Right lobe of liver (tissue), 6 donors: ENCODE measurements at regions not wholly inside any gene's neighbourhood (a gene's known extent, or its start where the extent isn't known, plus 50 kb on each side); places are given as distances from the start of the nearest gene placed in this dataset.

ENCODE experiments used
- ATAC-seq, 4 donors: fragments of 200-7000 bp; cut with Tn5 transposase; one replicate each; pipeline ENCODE4 v1.9.1; 2020; ENCODE audit warnings: mild to moderate bottlenecking in 4 of 4, moderate library complexity in 4 of 4
- DNase-seq, 3 donors: peaks; one replicate each; pipeline ENCODE4 v3.0.0-alpha.2; 2020
- H3K27ac ChIP-seq, 3 donors: fragments of 200-600 bp; one replicate each; pipeline ENCODE4 v1.8.0; 2022
- H3K27me3 ChIP-seq, 2 donors: fragments of 200-600 bp; one replicate each; pipeline ENCODE4 v1.8.0; 2022
- H3K36me3 ChIP-seq, 4 donors: fragments of 200-600 bp; sonication (generic) in 1 of 4; one replicate each; pipeline versions ENCODE4 v1.5.1 to v1.8.0; 2017 to 2022; ENCODE audit warnings: control low read depth in 1 of 4
- H3K4me1 ChIP-seq, 4 donors: fragments of 200-600 bp; sonication (generic) in 1 of 4; one replicate each; pipeline versions ENCODE4 v1.5.1 to v1.8.0; 2017 to 2022; ENCODE audit warnings: control low read depth in 1 of 4
- H3K4me3 ChIP-seq, 3 donors: fragments of 200-600 bp; one replicate each; pipeline ENCODE4 v1.8.0; 2022
- H3K9me3 ChIP-seq, 4 donors: fragments of 200-600 bp; sonication (generic) in 1 of 4; one replicate each; pipeline versions ENCODE4 v1.5.1 to v1.8.0; 2017 to 2022; ENCODE audit warnings: control low read depth in 1 of 4
- POLR2A ChIP-seq: fragments of 450-650 bp; IDR thresholded peaks from one replicate; pipeline ENCODE4 v1.6.1; 2017; ENCODE audit warnings: antibody characterized with exemption, mild to moderate bottlenecking
- WGBS: methylation state at CpG from one replicate; pipeline ENCODE4 v1.1.6; 2018; ENCODE audit warnings: low coverage, low lambda C conversion rate; ENCODE audit not compliant: insufficient coverage; ENCODE audit errors: missing lambda C conversion rate; 5-methylcytosine and 5-hydroxymethylcytosine counted together
- intact Hi-C, 2 donors: fragments of 100-400 bp; cut with DNase I; formaldehyde crosslinking; loops; one replicate each; pipeline versions ENCODE4 v1.11.2 to v1.14.1; 2022
- TF ChIP-seq, protein P1 (sequence below), 4 donors: fragments of 200-600 bp in 3 of 4; fragments of 450-650 bp in 1 of 4; IDR thresholded peaks; one replicate each; pipeline versions ENCODE4 v1.5.1 to v1.8.0; 2016 to 2022; ENCODE audit warnings: antibody characterized with exemption in 4 of 4, mild to moderate bottlenecking in 2 of 4
- donor health status: DM: no; HTN: yes; CAD: no.
- donor health status: DM: no; HTN: no; CAD: no.
- donor health status: DM: no; HTN: no; CAD: no.
- donor health status: DM: no; HTN: yes; CAD: no.
- donor health status: DM: no; HTN: yes; CAD: no.

DNA sequence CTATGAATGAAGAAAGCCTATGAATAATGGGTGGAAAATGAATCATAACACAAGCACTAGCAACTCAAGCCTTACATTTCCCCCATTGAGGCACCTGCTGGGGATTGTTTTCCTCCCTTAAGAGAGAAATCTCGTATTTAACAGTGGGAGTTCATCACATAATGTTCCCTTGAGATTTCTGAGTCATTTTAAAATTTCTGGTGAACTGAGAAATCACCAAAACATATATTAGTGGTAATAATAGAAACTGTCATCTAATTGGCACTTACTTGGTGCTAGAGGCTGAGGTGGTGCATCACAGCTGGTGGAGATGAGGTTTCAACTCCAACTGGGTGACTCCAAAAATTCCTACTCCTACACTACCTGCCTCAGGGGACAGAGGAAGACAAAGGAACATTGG lies 561.3 kb upstream of the LCORL start:
- ATAC-seq (no peak), DNase-seq (no peak)
- TF ChIP-seq, protein P1, sequence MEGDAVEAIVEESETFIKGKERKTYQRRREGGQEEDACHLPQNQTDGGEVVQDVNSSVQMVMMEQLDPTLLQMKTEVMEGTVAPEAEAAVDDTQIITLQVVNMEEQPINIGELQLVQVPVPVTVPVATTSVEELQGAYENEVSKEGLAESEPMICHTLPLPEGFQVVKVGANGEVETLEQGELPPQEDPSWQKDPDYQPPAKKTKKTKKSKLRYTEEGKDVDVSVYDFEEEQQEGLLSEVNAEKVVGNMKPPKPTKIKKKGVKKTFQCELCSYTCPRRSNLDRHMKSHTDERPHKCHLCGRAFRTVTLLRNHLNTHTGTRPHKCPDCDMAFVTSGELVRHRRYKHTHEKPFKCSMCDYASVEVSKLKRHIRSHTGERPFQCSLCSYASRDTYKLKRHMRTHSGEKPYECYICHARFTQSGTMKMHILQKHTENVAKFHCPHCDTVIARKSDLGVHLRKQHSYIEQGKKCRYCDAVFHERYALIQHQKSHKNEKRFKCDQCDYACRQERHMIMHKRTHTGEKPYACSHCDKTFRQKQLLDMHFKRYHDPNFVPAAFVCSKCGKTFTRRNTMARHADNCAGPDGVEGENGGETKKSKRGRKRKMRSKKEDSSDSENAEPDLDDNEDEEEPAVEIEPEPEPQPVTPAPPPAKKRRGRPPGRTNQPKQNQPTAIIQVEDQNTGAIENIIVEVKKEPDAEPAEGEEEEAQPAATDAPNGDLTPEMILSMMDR (IDR thresholded peaks at IDR 0.05), result no peak
- no peak for TF ChIP-seq POLR2A
- no peaks in the 10 kb centered on the region for H3K27me3 ChIP-seq
- intact Hi-C loops, result loop anchor here in 1 of 2 donors (10.0 kb wide), 1 partner anchor 768 kb away; the partner anchor contains the start of genes DCAF16 and NCAPG
- H3K27ac ChIP-seq, result no peak overlapping the region
- H3K36me3 ChIP-seq, result no peaks in the 10 kb centered on the region
- no peaks in the 10 kb centered on the region for H3K4me1 ChIP-seq
- no peaks in the 10 kb centered on the region for H3K9me3 ChIP-seq
- H3K4me3 ChIP-seq, result no peak overlapping the region
- 8% methylated on average over 1 of the region's 1 CpG for WGBS

DNA sequence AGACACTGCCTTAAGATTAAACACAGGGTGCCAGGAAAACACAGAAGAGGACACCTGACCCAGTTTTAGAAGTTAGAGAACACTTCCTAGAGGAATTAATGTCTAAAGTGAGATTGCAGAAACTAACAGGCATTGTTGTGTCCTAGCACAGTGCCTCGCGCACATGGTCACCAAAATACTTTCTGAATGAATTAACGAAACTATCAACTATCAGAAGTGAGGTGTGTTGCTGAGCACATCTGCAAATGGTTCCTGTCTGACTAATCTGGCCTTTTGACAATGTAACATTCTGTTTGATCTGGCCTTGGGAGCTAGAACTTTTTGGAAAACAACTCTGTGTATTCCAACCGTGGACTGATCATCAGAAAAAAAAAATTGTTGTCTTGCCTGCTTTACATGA lies 556.8 kb upstream of the LCORL start:
- intact Hi-C loops, result no loop called here
- no peaks in the 10 kb centered on the region for H3K9me3 ChIP-seq
- TF ChIP-seq, protein P1 (IDR thresholded peaks at IDR 0.05), result no peak
- no peak for TF ChIP-seq POLR2A
- H3K27ac ChIP-seq, result no peak overlapping the region
- no peaks in the 10 kb centered on the region for H3K4me1 ChIP-seq
- ATAC-seq (no peak), DNase-seq (no peak)
- H3K27me3 ChIP-seq, result no peaks in the 10 kb centered on the region
- no peak overlapping the region for H3K4me3 ChIP-seq
- WGBS, result 60% methylated on average over 4 of the region's 4 CpGs
- no peaks in the 10 kb centered on the region for H3K36me3 ChIP-seq

DNA sequence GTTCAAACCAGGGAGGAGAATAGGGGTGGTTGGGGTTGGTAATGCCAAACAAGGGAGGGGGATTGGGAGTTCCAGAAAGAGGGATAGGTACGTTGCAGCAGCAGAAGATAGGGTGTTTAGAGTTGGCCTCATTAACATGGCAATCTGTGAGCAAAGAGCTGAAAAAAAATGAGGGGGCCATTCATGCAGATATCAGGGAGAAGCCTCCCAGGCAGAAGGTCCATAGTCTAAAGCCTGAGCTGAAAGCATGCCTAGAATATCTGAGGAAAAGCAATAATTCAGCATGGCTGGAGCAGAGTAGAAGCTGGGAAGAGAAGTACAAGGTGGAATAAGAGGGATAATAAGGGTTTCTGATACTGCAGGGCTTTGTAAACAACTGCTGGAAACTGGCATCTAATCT lies 550.9 kb upstream of the LCORL start:
- no peak for ATAC-seq
- H3K4me1 ChIP-seq, result no peaks in the 10 kb centered on the region
- 10% methylated on average over 1 of the region's 1 CpG for WGBS

DNA sequence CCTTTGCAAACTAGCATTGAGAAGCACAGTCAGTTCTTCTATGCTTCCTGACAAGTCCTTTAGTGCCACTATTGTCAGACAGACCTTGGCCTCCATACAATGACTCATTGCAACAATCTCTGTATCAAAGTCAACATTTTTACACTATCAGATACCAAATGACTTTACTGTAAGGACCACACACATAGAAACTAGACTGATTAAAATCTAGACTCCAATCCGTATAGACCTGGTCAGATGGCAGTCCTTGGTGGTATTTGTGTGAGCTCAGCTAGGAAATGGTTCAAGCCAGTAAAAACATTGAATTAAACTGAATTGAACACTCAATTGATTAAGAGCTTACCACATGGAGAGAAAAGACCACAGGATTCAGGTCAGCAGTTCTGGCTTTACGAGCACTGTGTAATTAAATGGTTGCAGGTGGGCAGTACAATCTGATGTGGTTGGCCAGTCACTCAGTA lies 549.8 kb upstream of the LCORL start:
- no peaks in the 10 kb centered on the region for H3K9me3 ChIP-seq
- DNase-seq (no peak), ATAC-seq (no peak)
- no peak overlapping the region for H3K4me3 ChIP-seq
- WGBS, result 64% methylated on average over 2 of the region's 2 CpGs
- no peaks in the 10 kb centered on the region for H3K27me3 ChIP-seq
- no peaks in the 10 kb centered on the region for H3K36me3 ChIP-seq
- TF ChIP-seq, protein P1 (IDR thresholded peaks at IDR 0.05), result no peak
- no peak for TF ChIP-seq POLR2A
- intact Hi-C loops, result no loop called here
- H3K4me1 ChIP-seq, result no peaks in the 10 kb centered on the region
- H3K27ac ChIP-seq, result no peak overlapping the region

More for the DNA sequence above, 550.9 kb upstream of the LCORL start:
- Histone ChIP-seq H3K4me3 (no peak overlapping the region), H3K27ac (no peak overlapping the region), H3K9me3 (no peaks in the 10 kb centered on the region), H3K36me3 (no peaks in the 10 kb centered on the region), H3K27me3 (no peaks in the 10 kb centered on the region)
- DNase-seq, result no peak
- no peak for TF ChIP-seq POLR2A
- TF ChIP-seq, protein P1 (IDR thresholded peaks at IDR 0.05), result no peak
- intact Hi-C loops, result no loop called here

DNA sequence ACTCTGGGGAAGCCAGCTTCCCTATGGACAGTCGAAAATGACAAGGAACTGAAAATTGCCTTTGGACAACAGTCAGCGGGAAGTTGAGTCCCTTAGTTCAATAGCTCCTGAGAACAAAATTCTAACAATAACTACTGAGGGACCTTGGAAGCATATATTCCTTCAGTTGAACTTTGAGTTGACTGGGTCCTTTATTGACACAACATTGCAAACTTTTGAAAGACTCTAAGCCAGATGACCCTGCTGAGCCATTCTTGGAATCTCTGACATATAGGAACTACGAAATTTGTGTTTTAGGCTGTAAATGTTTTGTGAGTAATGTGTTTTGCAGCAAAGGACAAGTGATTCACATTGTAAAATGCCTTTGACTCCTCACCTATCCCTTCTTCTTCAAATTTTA lies 548.8 kb upstream of the LCORL start:
- Histone ChIP-seq H3K27me3 (no peaks in the 10 kb centered on the region), H3K4me3 (no peak overlapping the region), H3K36me3 (no peaks in the 10 kb centered on the region), H3K27ac (no peak overlapping the region), H3K4me1 (no peaks in the 10 kb centered on the region), H3K9me3 (no peaks in the 10 kb centered on the region)
- TF ChIP-seq POLR2A, result no peak
- TF ChIP-seq, protein P1 (IDR thresholded peaks at IDR 0.05), result no peak
- ATAC-seq, result no peak
- intact Hi-C loops, result no loop called here
- WGBS, result 47% methylated on average over 3 of the region's 3 CpGs
- no peak for DNase-seq
